Osteocyte (in vitro differentiated cells): ENCODE measurements at regions not wholly inside any gene's neighbourhood (a gene's known extent, or its start where the extent isn't known, plus 50 kb on each side); places are given as distances from the start of the nearest gene placed in this dataset.
A peak's percentile ranks its signal among the peaks of the same experiment; 100 is the strongest.

Experiments used
- DNase-seq: peaks from one replicate; pipeline ENCODE4 v3.0.0; 2021; ENCODE audit warnings: mixed read lengths; ENCODE audit not compliant: unreplicated experiment; ENCODE audit errors: extremely low spot score
- H3K27ac Mint-ChIP-seq: one replicate; pipeline ENCODE4 v1.8.0; 2021; ENCODE audit warnings: mild to moderate bottlenecking, mixed read lengths; ENCODE audit not compliant: unreplicated experiment
- H3K27me3 Mint-ChIP-seq: one replicate; pipeline ENCODE4 v1.8.0; 2021; ENCODE audit warnings: mixed read lengths; ENCODE audit not compliant: unreplicated experiment
- H3K36me3 Mint-ChIP-seq: one replicate; pipeline ENCODE4 v1.8.0; 2021; ENCODE audit warnings: mixed read lengths; ENCODE audit not compliant: unreplicated experiment
- H3K4me1 Mint-ChIP-seq: one replicate; pipeline ENCODE4 v1.8.0; 2021; ENCODE audit warnings: mixed read lengths; ENCODE audit not compliant: unreplicated experiment
- H3K4me3 Mint-ChIP-seq: one replicate; pipeline ENCODE4 v1.8.0; 2021; ENCODE audit warnings: mild to moderate bottlenecking, moderate library complexity, mixed read lengths; ENCODE audit not compliant: unreplicated experiment
- H3K9me3 Mint-ChIP-seq: one replicate; pipeline ENCODE4 v1.8.0; 2021; ENCODE audit warnings: mixed read lengths; ENCODE audit not compliant: unreplicated experiment
- TF ChIP-seq, protein P1 (sequence below): fragments of 200-600 bp; sonication (generic); IDR thresholded peaks from 2 replicates; pipeline ENCODE4 v1.5.0; 2021; ENCODE audit warnings: antibody characterized with exemption, mild to moderate bottlenecking, moderate library complexity

- Mint-ChIP-seq H3K36me3 (no peaks in the 10 kb centered on the region), H3K9me3 (no peaks in the 10 kb centered on the region), H3K4me3 (no peak overlapping the region), H3K27me3 (no peaks in the 10 kb centered on the region), H3K4me1 (peaks cover 10% of the 10 kb centered on the region), H3K27ac (no peak overlapping the region)
- no peak for DNase-seq
- TF ChIP-seq, protein P1, sequence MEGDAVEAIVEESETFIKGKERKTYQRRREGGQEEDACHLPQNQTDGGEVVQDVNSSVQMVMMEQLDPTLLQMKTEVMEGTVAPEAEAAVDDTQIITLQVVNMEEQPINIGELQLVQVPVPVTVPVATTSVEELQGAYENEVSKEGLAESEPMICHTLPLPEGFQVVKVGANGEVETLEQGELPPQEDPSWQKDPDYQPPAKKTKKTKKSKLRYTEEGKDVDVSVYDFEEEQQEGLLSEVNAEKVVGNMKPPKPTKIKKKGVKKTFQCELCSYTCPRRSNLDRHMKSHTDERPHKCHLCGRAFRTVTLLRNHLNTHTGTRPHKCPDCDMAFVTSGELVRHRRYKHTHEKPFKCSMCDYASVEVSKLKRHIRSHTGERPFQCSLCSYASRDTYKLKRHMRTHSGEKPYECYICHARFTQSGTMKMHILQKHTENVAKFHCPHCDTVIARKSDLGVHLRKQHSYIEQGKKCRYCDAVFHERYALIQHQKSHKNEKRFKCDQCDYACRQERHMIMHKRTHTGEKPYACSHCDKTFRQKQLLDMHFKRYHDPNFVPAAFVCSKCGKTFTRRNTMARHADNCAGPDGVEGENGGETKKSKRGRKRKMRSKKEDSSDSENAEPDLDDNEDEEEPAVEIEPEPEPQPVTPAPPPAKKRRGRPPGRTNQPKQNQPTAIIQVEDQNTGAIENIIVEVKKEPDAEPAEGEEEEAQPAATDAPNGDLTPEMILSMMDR, result no peak
These were observed 260.5 kb upstream of the ATP2B1 start for GRCh38 chr12:89969093-89969492.

GRCh38 chr12:89968151-89968700 is 259.6 kb upstream of the ATP2B1 start:
- Mint-ChIP-seq H3K4me1 (peaks cover 10% of the 10 kb centered on the region), H3K9me3 (no peaks in the 10 kb centered on the region), H3K4me3 (no peak overlapping the region), H3K36me3 (no peaks in the 10 kb centered on the region), H3K27me3 (no peaks in the 10 kb centered on the region), H3K27ac (no peak overlapping the region)
- TF ChIP-seq, protein P1, result no peak
- DNase-seq, result no peak

GRCh38 chr12:89966495-89967240 is 258.0 kb upstream of the ATP2B1 start:
- no peaks in the 10 kb centered on the region for H3K36me3 Mint-ChIP-seq

DNA sequence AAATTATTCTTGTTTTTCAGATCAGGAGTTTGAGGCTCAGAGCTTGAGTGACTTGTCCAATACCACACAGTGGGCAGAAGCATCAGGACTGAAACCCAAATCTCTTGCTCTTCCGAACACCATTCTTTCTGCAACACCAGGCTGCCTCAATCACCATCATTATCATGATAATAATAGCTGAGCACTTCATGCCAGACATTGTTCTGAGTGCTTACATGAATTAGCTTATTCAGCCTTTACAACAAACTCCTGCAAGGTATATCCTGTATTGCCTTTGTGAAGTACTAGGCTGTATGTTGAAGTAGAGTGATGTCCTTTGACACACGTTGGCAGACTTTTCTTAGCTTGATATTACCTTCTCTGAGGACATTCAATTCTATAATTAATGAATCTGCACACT is 257.4 kb upstream of the ATP2B1 start:
- Mint-ChIP-seq H3K4me3 (no peak overlapping the region), H3K9me3 (no peaks in the 10 kb centered on the region), H3K36me3 (no peaks in the 10 kb centered on the region), H3K4me1 (peaks cover under 1% of the 10 kb centered on the region), H3K27me3 (no peaks in the 10 kb centered on the region), H3K27ac (no peak overlapping the region)
- TF ChIP-seq, protein P1, result no peak
- no peak for DNase-seq

More at GRCh38 chr12:89966495-89967240, 258.0 kb upstream of the ATP2B1 start:
- Mint-ChIP-seq H3K4me3 (no peak overlapping the region), H3K9me3 (no peaks in the 10 kb centered on the region), H3K27ac (no peak overlapping the region), H3K4me1 (peaks cover 6% of the 10 kb centered on the region), H3K27me3 (no peaks in the 10 kb centered on the region)
- TF ChIP-seq, protein P1, result no peak
- no peak for DNase-seq

GRCh38 chr12:89962648-89963047 is 254.0 kb upstream of the ATP2B1 start:
- TF ChIP-seq, protein P1, result peak; percentile 38
- Mint-ChIP-seq H3K27ac (no peak overlapping the region), H3K4me3 (no peak overlapping the region), H3K27me3 (no peaks in the 10 kb centered on the region), H3K9me3 (no peaks in the 10 kb centered on the region), H3K4me1 (no peaks in the 10 kb centered on the region), H3K36me3 (no peaks in the 10 kb centered on the region)
- no peak for DNase-seq
